GM19351 (cell line): ENCODE measurements at regions not wholly inside any gene's neighbourhood (a gene's known extent, or its start where the extent isn't known, plus 50 kb on each side); places are given as distances from the start of the nearest gene placed in this dataset.
A peak's percentile ranks its signal among the peaks of the same experiment; 100 is the strongest.

Source experiments
- ATAC-seq: cut with Tn5 transposase; IDR thresholded peaks from one replicate; pipeline ENCODE4 v1.9.1; 2021; ENCODE audit warnings: mild to moderate bottlenecking, moderate library complexity; ENCODE audit not compliant: unreplicated experiment

DNA sequence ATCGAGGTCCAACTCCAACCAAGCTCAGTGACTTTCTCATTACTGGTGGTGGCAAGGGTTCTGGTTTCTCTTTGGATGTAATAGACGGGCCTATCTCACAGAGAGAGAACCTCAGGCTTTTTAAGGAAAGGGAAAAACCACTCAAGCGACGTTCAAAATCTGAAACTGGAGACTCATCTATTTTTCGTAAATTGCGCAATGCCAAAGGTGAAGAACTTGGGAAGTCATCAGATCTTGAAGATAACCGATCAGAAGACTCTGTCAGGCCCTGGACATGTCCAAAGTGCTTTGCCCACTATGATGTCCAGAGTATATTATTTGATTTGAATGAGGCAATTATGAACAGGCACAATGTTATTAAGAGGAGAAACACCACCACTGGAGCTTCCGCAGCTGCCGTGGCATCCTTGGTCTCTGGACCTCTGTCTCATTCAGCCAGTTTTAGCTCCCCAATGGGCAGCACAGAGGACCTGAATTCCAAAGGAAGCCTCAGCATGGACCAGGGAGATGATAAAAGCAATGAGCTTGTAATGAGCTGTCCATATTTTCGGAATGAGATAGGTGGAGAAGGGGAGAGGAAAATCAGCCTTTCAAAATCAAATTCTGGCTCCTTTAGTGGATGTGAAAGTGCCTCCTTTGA, 343.5 kb upstream of the RGS6 start:
- no peak for ATAC-seq

DNA sequence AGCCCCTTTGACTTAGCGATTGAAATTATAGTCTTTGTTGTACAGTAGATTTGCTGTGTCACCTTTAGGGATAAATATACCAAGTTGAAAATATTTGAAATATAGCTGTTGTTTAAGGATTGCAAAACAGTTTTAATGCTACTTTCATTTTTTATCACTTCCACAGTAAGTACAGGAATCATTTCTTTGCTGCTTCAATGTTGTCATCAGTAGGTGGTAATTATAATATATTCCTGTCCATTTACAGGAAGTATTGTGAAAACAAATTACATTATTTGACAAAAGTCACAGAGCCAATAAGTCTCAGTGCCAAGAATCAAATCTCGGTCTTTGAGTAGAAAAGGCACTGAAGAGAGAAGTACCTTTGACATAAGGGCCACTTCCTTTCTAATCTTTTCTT, 342.6 kb upstream of the RGS6 start:
- no peak for ATAC-seq

DNA sequence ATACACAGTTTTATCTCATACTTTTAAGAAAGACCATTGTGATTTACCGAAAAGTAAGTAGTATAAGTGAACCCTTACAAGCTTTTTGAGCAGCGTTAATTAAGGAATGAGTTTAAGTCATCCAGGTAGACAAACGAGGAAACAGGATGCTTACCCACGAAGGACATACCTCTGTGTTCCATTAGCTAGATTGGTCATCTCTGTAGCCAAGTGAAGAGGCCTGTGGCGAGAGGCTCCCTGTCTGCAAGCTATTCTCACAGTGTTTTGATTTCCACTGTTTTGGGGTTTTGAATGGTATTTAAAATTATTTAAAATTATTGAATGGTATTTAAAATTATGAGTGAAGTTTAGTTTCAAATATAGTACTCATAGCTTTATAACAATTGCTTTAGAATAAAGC, 342.1 kb upstream of the RGS6 start:
- no peak for ATAC-seq

DNA sequence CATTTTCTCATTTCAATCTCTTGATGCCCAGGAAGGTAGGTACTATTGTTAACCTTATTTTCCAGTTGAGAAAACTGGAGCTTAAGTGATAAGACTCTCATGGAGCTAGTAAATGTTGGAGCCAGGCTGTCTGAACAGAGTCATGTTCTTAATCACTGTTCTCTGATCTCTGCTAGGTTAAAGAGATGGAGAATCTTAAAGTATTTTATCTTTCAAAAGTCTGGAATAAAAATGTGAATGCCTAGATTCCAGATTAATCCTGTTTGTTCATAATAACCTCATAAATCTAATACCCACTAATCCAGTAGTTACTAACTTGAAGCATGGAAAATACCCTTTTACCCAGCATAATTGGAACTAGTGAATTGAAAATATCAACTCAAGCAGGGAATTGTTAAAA, 341.0 kb upstream of the RGS6 start:
- ATAC-seq: no peak

DNA sequence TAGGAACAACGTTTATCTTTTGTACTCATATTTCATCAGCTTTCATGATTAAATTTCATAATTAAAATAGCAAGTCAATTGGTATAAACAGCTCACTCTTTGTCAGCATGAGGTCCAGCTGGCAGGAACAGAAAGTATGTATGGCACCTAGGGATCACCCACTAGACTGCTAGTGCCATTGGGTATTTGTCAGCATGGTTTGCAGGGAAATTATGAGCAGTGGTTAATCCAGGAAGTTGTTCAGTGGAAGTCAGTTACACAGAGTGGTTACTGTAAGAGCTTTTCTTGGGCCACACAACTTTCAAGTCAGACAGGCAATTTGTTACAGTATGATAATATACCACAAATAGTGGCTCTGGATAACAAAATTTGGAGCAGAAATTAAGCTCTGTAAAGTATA, 340.3 kb upstream of the RGS6 start:
- no peak for ATAC-seq

DNA sequence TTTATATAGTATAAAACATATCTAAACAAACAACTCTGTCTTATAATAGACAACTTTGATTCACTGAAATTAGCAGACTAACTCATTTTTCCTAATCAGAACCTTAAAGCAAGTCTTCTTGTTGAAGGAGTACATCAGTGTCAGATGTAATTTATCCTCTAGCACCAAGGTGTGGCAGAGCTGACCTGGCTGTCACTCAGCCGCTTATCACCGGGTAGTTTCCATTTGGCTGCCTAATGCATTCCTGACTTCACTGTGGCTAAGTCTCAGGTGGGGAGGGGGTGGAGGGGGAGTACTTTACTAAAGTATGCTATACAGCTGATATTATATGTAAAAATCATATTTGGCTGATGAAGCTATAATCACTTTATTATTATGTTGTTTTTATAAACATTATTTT, 339.9 kb upstream of the RGS6 start:
- no peak for ATAC-seq

DNA sequence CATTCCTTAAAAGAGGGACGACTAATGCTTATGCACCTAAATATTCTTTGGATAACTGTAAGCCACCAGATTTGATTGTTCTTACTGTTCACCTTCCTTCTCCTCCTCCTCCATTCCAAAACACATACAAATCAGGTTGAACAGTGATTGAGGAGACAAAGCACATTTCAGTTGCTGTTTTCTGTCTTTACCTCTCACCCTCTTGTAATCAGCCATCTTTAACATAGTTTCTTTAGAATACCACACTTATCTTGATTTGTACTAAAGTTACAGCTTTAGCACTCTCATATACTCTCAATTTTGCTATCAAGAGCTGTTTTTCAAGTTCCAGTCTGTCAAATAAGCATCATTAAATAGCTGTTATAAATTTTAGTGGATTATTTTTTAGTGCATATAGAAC, 338.3 kb upstream of the RGS6 start:
- no peak for ATAC-seq

DNA sequence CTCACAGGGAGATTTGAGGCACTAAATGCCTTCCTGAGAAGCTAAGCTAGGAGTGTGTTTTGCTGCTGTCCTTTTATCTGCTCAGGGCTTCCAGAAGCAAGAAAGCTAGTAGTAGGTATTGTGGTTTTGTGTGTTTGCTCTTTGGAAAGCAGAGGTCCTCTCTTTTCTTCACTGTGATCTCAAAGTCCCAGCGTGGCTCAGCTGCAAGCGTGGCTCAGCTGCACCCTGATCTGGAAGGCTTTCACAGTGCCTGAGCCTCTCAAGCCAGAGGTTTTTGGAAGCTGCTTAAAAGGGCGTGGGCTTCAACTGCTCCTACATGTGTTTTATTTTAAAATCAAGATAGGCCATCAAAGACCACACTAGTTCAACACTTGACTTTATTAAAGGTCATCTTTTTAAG, 337.4 kb upstream of the RGS6 start:
- no peak for ATAC-seq

DNA sequence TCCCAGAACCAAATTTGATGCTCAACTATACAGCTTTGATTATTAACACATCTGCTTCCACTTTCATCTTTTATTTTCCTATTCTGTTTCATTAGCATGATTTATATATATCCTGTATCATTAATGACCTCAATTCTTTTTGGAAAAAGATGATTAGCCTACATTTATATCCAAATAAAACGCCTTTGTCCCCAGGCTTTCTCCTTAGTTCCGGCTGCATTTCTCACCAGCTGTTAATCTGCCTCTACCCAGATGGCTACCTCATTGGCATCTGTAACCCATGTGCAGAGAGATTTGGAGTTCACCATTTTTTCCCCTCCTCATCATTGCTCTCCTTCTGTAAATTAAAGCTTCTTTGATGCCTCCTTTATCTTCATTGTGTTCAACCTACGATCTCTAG, 336.8 kb upstream of the RGS6 start:
- ATAC-seq: no peak

DNA sequence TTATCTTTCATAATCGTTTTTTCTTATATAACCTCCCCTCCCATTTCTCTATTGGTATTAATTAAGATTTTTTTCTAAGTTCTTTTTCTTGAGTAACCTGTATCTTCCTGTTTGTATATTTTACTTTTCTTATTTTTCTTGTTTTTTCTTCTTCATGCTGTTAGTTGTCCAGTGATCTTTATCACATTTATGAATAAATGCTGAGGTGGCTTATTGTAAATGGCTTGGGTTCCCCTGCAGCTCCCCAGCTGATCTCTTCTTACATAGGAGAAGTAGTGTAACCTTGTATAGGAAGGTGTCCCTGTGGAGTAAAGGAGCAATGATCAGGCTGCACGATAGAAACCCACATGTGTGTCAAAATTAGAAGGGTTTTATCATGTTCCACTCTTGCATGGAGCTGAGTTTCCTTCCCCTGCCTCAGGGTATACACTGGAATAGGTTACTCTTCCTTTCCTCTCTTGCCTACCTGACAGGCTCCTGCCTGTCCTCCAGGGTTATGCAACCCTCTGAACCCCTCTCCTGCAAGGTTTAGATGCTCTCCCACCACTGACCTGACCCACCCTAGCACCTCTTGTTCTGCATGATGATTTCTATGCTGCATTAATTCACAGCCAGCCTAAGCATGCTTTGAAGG, 334.8 kb upstream of the RGS6 start:
- ATAC-seq: peak; percentile 28

DNA sequence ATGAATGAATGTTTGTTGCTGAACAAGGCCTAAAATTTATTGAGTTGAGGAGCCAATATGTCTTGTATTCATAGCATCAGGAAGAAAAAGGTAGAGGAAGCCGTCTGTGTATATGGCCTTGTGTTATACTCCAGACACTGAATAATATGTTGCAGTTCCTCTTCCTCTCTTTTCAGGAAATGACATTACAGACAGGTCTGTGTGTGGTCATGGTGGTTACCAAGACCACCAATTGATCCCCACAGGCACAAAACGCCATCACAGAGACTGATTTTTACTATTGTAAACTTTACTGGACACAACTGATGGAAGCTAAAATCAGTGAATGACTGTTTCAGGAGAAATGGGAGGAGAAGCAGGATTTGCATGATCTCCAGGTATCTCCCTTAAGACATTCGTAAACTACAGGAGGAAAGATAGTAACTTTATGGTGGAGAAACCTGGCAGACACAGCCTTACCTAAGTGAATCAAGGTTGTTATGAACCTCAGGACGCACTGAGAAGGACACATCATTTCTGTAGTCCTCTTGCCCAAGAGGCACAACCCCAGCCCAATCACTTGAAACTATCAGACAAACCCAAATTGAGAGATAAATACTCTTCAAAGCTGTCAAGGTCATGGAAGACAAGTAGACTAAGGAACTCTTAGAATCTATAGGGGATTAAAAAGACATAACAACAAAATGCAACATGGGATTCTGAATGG, 334.1 kb upstream of the RGS6 start:
- peak; percentile 79 for ATAC-seq

DNA sequence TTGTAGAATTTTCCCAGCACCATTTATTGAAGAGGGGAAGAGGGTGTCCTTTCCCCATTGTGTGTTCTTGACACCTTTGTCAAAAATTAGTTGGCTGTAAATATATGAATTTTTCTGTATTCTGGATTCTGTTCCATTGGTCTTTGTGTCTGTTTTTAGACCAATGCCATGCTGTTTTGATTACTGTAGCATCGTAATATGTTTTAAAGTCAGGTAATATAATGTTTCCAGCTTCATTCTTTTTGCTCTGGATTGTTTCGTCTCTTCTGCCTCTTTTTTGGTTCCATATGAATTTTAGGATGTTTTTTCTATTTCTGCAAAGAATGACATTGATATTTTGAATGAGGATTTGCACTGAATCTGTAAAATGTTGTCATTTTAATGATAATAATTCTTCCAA, 331.9 kb upstream of the RGS6 start:
- no peak for ATAC-seq

DNA sequence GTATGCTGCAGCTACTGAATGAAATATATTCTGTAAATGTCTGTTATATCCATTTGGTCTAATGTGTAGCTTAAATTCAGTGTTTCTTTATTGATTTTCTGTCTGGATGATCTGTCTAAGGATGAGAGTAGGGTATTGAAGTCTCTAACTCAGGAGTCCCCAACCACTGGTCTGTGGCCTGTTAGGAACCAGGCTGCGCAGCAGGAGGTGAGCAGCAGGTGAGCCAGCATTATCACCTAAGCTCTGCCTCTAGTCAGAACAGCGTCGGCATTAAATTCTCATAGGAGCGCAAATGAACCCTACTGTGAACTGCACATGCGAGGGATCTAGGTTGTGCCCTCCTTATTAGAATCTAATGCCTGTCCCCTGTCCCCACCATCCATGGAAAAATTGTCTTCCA, 329.7 kb upstream of the RGS6 start:
- no peak for ATAC-seq

DNA sequence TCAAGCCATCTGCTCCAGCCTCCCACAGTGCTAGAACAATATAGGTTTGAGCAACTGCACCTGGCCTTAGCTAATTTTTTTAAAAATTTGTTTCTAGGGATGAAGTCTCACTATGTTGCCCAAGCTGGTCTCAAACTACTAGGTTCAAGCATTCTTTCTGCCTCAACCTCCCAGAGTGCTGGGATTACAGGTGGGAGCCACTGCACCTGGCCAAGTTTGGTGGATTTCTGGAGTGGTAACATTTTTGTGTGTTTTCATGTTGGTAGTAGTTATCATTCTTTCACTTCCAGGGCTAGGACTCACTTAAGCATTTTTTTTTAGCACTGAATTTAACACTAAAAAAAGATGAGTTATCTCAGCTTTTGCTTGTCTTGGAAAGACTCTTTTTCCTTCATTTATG, 328.0 kb upstream of the RGS6 start:
- no peak for ATAC-seq

DNA sequence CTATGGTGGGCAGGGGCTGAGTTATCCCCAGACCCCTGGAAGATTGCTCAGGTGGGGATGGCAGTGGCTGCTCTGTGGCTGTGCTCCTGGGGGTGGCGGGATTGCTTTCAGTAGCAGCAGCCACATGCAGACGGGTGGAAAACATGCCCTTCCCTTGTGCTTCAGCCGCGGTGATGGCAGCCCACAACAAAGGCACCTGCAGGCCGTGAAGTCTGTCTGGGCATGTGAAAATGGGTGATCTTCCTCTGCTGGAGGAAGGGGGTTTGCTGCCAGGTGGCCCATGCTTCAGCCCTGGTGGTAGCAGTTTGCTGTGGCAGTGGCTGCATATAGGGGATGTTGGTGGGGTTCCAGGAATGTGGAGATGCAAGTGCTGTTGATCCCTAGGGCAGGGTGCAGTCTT, 326.2 kb upstream of the RGS6 start:
- ATAC-seq: no peak

DNA sequence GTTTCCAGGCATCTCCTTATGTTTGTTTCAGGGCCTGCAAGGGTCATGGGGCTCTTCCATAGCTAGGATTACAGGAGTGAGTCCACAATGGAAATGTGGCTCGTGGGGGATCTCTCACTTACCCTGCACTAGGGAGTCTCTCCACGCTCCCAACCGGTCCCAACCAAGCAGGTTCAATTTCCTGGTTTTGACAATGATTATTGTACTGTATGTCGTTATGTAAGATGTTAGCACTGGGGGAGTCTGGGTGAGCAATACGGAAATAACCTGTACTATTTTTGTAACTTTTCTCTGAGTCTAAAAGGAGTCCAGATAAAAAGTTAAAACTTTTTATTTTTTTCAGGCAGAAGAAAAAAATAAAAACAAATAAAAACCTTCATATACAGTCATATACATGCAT, 325.7 kb upstream of the RGS6 start:
- no peak for ATAC-seq

DNA sequence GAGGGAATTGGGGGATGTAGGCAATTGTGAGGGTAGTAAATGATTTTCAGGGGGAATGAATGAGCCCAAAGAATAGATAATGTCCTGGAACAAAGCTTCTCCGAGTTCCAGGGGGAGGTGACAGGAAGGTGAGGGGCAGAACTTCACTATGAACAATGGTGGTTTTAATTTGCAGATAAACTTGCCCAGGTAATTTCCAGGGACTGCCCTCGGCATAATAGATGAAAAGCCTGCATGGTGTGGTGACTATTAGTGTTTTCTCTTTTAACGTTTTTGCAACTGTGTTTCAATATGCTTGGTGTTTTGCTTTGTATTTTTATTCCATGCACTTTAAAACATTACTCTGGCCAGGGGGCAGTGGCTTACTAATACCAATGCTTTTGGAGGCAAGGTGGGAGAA, 325.2 kb upstream of the RGS6 start:
- no peak for ATAC-seq

DNA sequence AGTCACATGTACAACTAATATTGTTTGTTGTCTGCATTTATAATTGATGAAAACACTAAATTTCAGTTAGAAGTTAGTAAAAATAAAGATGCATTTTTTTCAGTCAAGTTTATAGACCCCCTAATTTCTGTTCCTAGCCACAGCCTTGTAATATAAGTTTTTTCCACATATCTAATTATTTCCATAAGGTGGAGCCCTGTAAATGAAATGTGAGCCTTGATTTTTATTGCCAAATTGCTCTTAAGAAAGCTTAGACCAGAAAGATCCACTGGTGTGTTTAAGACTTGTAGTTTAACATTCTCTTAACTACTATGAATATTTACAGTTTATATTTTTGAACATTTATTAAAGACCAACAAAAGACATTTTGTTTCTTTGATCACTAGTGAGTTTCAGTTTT, 322.1 kb upstream of the RGS6 start:
- ATAC-seq: no peak

DNA sequence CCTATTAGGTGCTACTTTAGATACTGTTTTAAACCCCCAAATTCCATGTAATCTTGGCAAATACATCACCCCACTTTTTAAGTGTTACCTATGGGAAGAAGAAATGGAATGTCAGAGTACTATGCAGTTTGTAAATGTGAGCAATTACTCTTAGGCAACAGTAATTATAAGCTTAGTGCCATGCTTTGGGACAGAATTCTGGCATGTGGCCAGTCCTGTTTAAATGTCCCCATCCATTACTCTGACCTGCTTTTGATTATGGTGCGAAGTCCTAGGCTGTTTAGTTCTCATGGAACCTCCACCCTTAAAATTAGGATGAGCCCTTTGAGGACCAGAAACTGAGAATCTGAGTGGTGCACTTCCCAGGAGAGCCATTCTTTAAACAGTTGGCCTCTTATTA, 321.4 kb upstream of the RGS6 start:
- no peak for ATAC-seq

DNA sequence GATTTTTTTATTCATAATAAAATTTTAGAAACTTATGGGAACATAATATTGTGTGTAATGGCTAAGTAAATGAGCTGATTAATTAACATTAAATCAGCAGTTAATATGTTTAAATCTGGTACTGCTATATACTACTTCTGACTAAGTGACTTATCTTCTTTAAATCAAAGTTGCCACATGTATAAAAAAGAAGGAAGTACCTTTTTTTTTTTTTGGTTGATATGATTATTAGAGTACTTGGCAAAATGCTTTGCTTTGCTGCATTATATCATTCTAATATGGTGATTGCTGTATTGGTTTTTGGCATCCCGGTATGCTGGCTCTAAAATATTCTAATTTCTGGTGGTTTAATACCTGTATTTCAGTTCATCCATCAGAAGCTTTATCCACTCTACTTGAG, 319.1 kb upstream of the RGS6 start:
- no peak for ATAC-seq

DNA sequence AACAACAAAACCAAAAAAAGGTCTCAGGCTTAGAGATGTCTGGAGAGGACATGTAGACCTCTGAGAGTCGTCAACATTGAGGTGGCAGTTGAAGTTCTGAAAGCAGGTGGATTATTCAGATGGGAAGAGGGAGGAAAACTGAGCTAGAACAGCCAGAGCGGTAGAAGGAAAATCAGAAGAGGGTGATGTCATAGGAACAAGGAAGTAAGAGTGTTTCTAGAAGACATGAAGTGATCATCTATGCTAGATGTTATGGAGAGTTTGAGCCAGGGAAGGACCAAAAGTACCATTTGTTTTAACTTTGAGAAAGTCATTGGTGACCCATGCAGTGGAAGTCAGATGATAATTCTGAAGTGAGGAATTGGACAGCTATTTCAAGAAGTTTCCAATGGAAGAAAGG, 316.2 kb upstream of the RGS6 start:
- ATAC-seq: no peak

DNA sequence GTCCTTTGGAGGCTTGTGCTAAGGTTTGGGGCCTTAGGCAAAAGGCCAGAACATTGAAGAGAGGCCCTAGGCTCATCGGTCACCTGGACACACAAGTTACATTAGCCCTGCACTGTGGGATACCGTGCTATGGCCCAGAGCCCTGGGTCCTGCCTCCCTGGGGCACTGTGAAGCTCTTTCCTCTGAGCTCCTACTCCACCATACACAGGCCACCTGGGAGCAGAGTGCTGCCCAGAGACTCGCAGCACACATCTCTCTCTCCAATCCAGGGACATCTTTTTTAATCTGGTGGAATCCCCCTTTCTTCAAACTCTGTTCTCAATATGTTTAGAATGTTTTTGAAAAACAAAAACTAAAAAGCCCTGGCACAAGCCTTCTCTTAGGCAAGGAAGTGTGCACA, 314.2 kb upstream of the RGS6 start:
- no peak for ATAC-seq

DNA sequence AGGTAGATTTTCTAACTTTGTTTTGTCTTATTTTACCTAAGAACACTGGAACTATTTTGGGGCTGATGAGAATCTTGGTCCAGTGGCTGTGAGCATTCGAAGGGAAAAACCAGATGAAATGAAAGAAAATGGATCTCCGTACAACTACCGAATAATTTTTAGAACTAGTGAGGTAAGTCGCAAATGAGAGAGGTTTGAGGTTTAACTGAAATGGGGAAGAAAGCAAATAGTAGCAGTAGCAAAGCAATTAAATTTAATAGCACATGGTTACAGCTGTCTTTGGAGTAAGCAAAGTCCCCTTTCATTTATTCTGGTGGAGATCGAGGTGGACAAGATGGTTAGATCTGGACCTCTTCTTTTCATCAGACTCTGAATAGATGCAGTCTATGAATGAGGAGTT, 313.5 kb upstream of the RGS6 start:
- no peak for ATAC-seq
